DND-41 (cell line): ENCODE measurements at regions not wholly inside any gene's neighbourhood (a gene's known extent, or its start where the extent isn't known, plus 50 kb on each side); places are given as distances from the start of the nearest gene placed in this dataset.

Experiments
- ATAC-seq: fragments of 200-7000 bp; cut with Tn5 transposase; 3 replicates; pipeline ENCODE4 v1.9.1; 2021; ENCODE audit warnings: low read depth; ENCODE audit not compliant: insufficient read depth
- DNase-seq: peaks from one replicate; pipeline ENCODE4 v3.0.0-alpha.2; 2020
- H2AFZ ChIP-seq: 2 replicates; pipeline ENCODE4 v1.6.0; 2012; ENCODE audit warnings: low read depth, low read length
- H3K27ac ChIP-seq: 2 replicates; pipeline ENCODE4 v1.5.1; 2012; ENCODE audit warnings: low read length, inconsistent platforms
- H3K27me3 ChIP-seq: fragments of 200-600 bp; sonication (generic); 2 replicates; pipeline ENCODE4 v1.6.0; 2012; ENCODE audit warnings: low read length, mild to moderate bottlenecking, inconsistent platforms; ENCODE audit not compliant: insufficient read depth, poor library complexity
- H3K36me3 ChIP-seq: 2 replicates; pipeline ENCODE4 v1.5.1; 2012; ENCODE audit warnings: low read length, inconsistent platforms; ENCODE audit not compliant: insufficient read depth
- H3K4me1 ChIP-seq: 2 replicates; pipeline ENCODE4 v1.5.1; 2012; ENCODE audit warnings: mild to moderate bottlenecking, low read length; ENCODE audit not compliant: insufficient read depth
- H3K4me2 ChIP-seq: 2 replicates; pipeline ENCODE4 v1.6.0; 2012; ENCODE audit warnings: mild to moderate bottlenecking, moderate library complexity, low read length, inconsistent platforms; ENCODE audit not compliant: insufficient read depth
- H3K4me3 ChIP-seq, 2 experiments: fragments of 200-600 bp in 1 of 2; shearing (Covaris generic) in 1 of 2; 2 replicates each; pipeline ENCODE4 v1.5.1; 2012 to 2016; ENCODE audit warnings: inconsistent platforms in 2 of 2, low read length in 2 of 2, mild to moderate bottlenecking in 2 of 2, low read depth in 1 of 2, moderate library complexity in 1 of 2
- H3K79me2 ChIP-seq: 2 replicates; pipeline ENCODE4 v1.6.0; 2012; ENCODE audit warnings: low read length, inconsistent platforms; ENCODE audit not compliant: insufficient read depth
- H3K9ac ChIP-seq: 2 replicates; pipeline ENCODE4 v1.6.0; 2012; ENCODE audit warnings: low read depth, mild to moderate bottlenecking, inconsistent platforms, low read length, moderate library complexity
- H3K9me3 ChIP-seq: 2 replicates; pipeline ENCODE4 v1.5.1; 2012; ENCODE audit warnings: low read length, moderate library complexity, mild to moderate bottlenecking, inconsistent platforms; ENCODE audit not compliant: insufficient read depth, severe bottlenecking
- H4K20me1 ChIP-seq: 2 replicates; pipeline ENCODE4 v1.6.0; 2012; ENCODE audit warnings: low read length; ENCODE audit not compliant: insufficient read depth
- CTCF ChIP-seq: IDR thresholded peaks from 2 replicates; pipeline ENCODE4 v1.5.1; 2012; ENCODE audit warnings: borderline replicate concordance, low read length, moderate library complexity, mild to moderate bottlenecking; ENCODE audit not compliant: poor library complexity, severe bottlenecking; ENCODE audit errors: extremely low read depth
- EZH2 ChIP-seq: IDR thresholded peaks from 3 replicates; pipeline ENCODE4 v1.6.1; 2012; ENCODE audit warnings: borderline replicate concordance, low read depth, mild to moderate bottlenecking, moderate library complexity, low read length, inconsistent platforms; ENCODE audit not compliant: severe bottlenecking

- Histone ChIP-seq H3K9ac (no peak overlapping the region), H4K20me1 (no peaks in the 10 kb centered on the region)
These were observed 172.8 kb upstream of the C2CD4B start for GRCh38 chr15:62337934-62338333.

GRCh38 chr15:62338497-62338896, 173.4 kb upstream of the C2CD4B start:
- Histone ChIP-seq H3K9ac (no peak overlapping the region), H3K27me3 (no peaks in the 10 kb centered on the region), H3K4me1 (no peaks in the 10 kb centered on the region), H3K79me2 (no peaks in the 10 kb centered on the region), H3K4me2 (no peak overlapping the region), H4K20me1 (no peaks in the 10 kb centered on the region), H3K4me3 (no peak overlapping the region), H2AFZ (no peak overlapping the region), H3K36me3 (no peaks in the 10 kb centered on the region), H3K9me3 (no peaks in the 10 kb centered on the region), H3K27ac (no peak overlapping the region)
- TF ChIP-seq CTCF = no peak
- no peak for TF ChIP-seq EZH2
- ATAC-seq (no peak), DNase-seq (no peak)

More at GRCh38 chr15:62337934-62338333, 172.8 kb upstream of the C2CD4B start:
- DNase-seq (no peak), ATAC-seq (no peak)
- Histone ChIP-seq H3K79me2 (no peaks in the 10 kb centered on the region), H3K9me3 (no peaks in the 10 kb centered on the region), H2AFZ (no peak overlapping the region), H3K4me3 (no peak overlapping the region), H3K4me2 (no peak overlapping the region), H3K27ac (no peak overlapping the region), H3K36me3 (no peaks in the 10 kb centered on the region), H3K4me1 (no peaks in the 10 kb centered on the region), H3K27me3 (no peaks in the 10 kb centered on the region)
- TF ChIP-seq EZH2 (no peak), CTCF (no peak)

- Histone ChIP-seq H3K9ac (no peak overlapping the region), H2AFZ (no peak overlapping the region), H3K27me3 (no peaks in the 10 kb centered on the region), H3K27ac (no peak overlapping the region), H3K4me2 (no peak overlapping the region), H3K79me2 (no peaks in the 10 kb centered on the region), H3K4me3 (no peak overlapping the region), H3K4me1 (peaks cover 5% of the 10 kb centered on the region), H3K9me3 (no peaks in the 10 kb centered on the region), H4K20me1 (no peaks in the 10 kb centered on the region), H3K36me3 (no peaks in the 10 kb centered on the region)
- DNase-seq (no peak), ATAC-seq (no peak)
- TF ChIP-seq EZH2 (no peak), CTCF (no peak)
These were observed 177.9 kb upstream of the C2CD4B start for GRCh38 chr15:62342959-62343358.

GRCh38 chr15:62343397-62343796, 178.3 kb upstream of the C2CD4B start:
- no peaks in the 10 kb centered on the region for H3K36me3 ChIP-seq
- DNase-seq = no peak
- TF ChIP-seq EZH2 (no peak), CTCF (no peak)

More at GRCh38 chr15:62343397-62343796, 178.3 kb upstream of the C2CD4B start:
- peaks cover 9% of the 10 kb centered on the region for H3K4me1 ChIP-seq
- no peak overlapping the region for H2AFZ ChIP-seq
- H3K9me3 ChIP-seq = no peaks in the 10 kb centered on the region
- no peak overlapping the region for H3K27ac ChIP-seq
- H4K20me1 ChIP-seq = no peaks in the 10 kb centered on the region
- H3K9ac ChIP-seq = no peak overlapping the region
- H3K4me2 ChIP-seq = no peak overlapping the region
- no peaks in the 10 kb centered on the region for H3K79me2 ChIP-seq
- H3K4me3 ChIP-seq = no peak overlapping the region
- no peak for ATAC-seq
- no peaks in the 10 kb centered on the region for H3K27me3 ChIP-seq
